ENCODE measurements at regions not wholly inside any gene's neighbourhood (a gene's known extent, or its start where the extent isn't known, plus 50 kb on each side); places are given as distances from the start of the nearest gene placed in this dataset.
A peak's percentile ranks its signal among the peaks of the same experiment; 100 is the strongest.
"Not testable (repeated sequence)": the region's sequence is repeated elsewhere in the genome, so short reads cannot be mapped to it uniquely, and the experiment has no call there.

GRCh38 chr7:66413379-66414114, 208.4 kb downstream of the TPST1 start:
- DNase-seq, result peak; percentile 69

- DNase-seq, result no peak
Measured at GRCh38 chr7:66415659-66416265, 210.6 kb downstream of the TPST1 start.

DNA sequence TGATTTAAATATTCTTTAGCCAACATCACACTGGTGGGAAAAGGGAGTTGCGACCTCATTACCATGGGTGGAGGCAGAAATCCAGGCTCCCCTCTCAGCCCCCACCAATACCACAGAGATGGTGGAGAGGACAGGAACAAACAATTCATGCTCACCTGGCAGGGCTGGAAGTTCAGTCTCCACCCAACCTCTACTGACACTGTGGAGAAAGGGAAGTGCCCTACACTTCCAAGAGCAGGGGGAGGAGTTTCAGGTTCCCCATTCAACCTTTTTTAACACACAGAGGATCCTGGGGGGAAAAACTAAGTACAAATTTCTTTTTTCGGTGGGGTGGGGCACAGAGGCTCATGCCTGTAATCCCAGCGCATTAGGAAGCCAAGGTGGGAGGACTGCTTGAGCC, 210.1 kb upstream of the KCTD7 start:
- DNase-seq, result no peak

GRCh38 chr7:66419210-66419609, 209.5 kb upstream of the KCTD7 start:
- DNase-seq, result no peak

DNA sequence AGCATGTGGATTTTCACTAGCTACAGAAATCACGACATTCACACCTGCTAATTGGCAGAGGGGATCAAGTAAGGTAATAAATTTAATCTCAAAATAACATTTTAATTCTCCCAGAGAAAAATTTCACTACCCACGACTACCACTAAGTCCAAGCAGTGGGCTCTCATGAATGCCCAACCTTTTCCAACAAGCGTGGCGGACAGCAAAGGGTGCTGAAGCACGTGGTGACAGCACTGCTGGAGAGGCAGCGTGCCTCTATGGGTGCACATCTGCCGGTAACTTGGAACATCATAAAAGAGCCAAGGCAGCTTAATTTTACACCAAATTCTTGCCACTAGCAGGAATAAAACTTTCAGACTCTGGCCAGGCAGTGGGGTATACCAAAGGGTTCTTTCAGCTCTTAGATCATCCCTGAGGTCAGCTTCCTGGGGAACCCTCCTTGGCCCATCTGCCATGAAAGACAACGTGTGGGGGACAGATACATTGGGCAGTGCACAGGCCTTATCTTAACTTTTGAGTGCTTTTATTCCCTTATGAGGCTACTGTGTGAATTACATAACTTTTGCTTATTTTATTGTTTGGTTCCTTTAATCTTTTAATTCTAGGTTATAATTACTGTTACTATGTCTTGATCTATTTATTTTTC, 206.7 kb upstream of the KCTD7 start:
- DNase-seq, result no peak

- no peak for DNase-seq
Measured at GRCh38 chr7:66423729-66424128, 205.0 kb upstream of the KCTD7 start.

DNA sequence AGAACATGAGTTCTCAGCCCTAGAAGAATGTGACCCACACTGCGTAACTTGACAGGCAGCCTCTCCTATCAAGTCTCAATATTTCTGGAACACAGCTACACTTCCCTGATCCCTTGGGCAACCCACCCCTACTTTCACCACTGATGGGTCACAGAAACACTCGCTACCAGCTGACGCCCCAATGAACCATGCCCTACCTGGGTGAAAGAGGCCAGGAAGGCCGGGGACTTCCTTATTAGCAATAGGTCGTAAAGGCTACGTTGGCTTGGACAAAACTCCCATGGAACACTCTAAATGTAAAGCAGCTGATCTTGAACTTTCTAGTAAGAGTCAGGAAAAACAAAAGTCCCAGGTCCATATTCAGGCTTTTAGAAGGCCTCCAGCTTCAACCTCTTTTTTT, 202.3 kb upstream of the KCTD7 start:
- DNase-seq, result no peak

GRCh38 chr7:66426996-66427395, 201.7 kb upstream of the KCTD7 start:
- DNase-seq, result no peak

- DNase-seq, result no peak
Measured at GRCh38 chr7:66427956-66428355, 200.7 kb upstream of the KCTD7 start.

- no peak for DNase-seq
Measured at GRCh38 chr7:66429498-66430163, 199.1 kb upstream of the KCTD7 start.

DNA sequence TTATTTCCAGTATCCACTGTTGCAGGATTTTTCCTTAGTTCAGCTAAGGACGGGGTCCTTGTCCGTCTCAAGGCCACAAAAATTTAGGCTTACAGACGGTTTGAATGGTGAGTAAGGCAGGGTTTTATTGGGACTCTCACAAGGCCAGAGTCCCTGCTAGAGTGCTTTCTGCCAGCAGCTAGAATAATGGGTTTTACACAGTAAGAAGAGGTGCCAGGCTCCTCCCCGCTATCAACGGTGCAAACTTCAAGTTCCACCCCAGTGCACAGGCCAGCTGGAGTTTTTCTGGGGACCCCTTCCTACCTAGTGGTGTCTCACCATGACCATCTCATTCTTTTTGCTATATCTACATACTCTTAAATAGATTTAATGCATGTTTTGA, 198.5 kb upstream of the KCTD7 start:
- no peak for DNase-seq

DNA sequence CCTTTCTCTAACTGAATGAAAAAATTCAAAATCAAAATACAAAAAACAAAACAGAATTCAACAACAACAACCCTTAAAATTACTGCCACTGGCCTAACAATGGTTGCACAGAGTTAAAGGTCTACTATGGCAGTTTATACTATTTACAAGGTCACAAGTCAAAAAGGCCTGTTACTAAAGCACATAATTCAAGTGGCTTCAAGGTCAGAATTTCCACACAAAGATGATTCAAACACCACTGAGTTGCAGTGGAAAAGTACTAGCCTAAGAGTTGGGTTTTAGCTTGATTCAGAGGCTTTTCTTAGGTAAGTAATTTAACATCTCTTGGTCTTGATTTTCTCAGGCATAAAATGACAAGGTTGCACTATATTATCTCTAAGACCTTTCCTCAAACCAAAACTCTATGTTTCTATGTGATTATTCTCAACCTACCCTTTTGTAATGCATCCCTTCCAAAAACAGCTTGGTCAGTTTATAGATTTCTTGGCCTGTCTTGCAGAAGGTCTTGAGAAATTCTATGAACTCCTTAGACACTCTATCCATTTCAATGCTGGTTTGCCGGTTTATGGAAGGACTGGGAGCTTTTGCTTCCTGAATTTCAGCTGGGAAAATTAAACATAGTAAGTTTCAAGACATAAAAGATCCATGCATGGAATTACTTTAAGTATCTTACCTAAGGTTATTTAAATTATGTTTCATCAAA, 189.8 kb upstream of the KCTD7 start:
- DNase-seq, result not testable (repeated sequence)

- DNase-seq, result no peak
Measured at GRCh38 chr7:66442385-66442784, 186.3 kb upstream of the KCTD7 start.

DNA sequence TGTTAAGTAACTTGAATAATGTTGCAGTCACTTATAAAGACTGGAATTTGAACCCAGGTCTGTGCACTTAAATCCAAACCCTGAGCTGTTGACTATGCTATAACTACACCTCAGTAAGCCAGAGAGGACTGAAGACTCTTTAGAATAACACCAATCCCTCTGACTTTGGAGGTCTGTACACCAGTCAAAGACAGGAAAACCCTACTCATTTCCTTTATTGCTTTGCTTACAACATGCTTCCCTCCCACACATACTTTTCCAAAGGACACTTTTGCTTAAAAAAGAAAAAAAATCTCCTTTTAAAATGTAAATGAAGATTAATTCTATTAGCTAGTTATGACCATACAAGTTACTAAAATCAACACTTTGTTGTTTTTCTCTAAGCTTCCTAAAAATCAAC, 184.7 kb upstream of the KCTD7 start:
- DNase-seq, result no peak

DNA sequence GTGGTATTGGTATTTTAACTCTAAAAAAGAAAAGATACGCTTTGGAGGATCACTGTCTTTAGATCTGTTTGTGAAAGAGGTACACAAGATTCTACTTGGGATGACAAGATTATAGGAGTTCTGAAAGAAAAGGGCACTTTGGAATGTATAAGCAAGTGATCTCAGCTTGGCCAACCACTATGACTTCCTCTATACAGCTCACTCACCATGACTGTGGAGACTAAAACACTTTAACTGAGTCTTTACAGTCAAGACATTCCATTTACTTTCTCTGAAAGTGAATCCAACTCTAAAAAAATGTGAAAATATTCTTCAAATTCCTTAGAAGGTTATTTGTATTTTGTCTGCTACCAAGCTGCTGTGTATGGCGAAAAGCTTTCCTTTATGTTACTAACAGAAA, 181.7 kb upstream of the KCTD7 start:
- DNase-seq, result not testable (repeated sequence)

GRCh38 chr7:66450814-66451213, 177.9 kb upstream of the KCTD7 start:
- DNase-seq, result not testable (repeated sequence)

DNA sequence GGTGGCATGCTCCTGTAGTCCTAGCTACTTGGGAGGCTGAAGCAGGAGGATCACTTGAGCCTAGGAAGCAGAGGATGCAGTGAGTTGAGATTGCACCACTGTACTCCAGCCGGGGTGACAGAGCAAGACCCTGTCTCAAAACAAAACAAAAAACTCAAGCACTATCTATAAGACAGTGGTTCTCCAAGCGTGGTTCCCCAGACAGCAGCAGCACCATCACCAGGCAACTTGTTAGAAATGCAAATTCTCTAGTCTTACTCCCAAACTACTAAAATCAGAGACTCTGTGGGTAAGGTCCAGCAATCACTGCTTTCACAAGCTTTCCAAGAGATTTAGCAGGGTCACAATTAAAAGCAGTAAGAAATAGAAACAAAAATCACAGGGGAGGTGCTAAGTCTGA, 177.0 kb upstream of the KCTD7 start:
- not testable (repeated sequence) for DNase-seq

DNA sequence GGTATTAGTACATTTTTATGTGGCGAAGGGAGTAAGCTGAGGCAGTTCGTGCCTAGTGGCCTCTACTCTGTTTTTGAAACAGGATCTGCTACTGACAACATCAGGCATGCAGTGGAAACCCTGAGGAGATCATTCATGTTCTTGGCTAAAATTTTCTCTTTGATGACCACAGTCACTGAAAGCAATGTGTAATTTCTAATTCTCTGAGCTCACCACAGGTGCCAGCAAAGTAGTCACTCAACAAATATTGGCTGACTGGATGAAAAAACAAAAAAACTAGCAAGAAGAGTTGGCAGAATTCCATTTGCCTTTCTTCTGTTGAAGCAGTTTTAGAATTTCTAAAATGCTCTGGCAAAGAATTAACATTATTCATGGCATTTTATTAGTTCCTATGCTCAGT, 176.5 kb upstream of the KCTD7 start:
- no peak for DNase-seq

GRCh38 chr7:66453340-66453739, 175.3 kb upstream of the KCTD7 start:
- DNase-seq, result no peak

GRCh38 chr7:66454600-66455225, 174.0 kb upstream of the KCTD7 start:
- DNase-seq, result peak; percentile 77

GRCh38 chr7:66455432-66455831, 173.2 kb upstream of the KCTD7 start:
- not testable (repeated sequence) for DNase-seq

DNA sequence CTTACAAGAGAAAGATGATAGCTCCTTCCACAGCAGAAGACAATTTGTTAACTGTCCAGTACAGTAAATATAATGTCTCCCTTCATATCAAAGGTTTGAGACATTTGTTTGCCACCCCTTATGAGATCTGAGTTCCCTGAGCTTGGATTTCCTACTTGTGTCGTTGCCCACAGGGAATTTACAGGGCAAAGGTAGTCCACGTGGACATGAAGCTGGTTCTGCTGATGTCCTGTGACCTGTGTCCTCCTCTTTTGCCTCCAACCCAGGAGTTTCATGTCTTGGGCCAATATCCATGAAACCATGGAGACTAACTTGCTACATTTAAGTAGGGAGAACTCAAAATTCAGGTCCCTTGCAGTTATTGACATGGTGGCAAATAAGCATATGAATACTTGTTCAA, 172.2 kb upstream of the KCTD7 start:
- not testable (repeated sequence) for DNase-seq

Data from skin of body (tissue), 1 donor.